Epithelial cell of proximal tubule (primary cell): ENCODE measurements at regions not wholly inside any gene's neighbourhood (a gene's known extent, or its start where the extent isn't known, plus 50 kb on each side); places are given as distances from the start of the nearest gene placed in this dataset.

Experiments used
- DNase-seq: peaks from one replicate; pipeline ENCODE4 v3.0.0-alpha.2; 2011; ENCODE audit warnings: low read depth
- H3K4me3 ChIP-seq: 2 replicates; pipeline ENCODE4 v1.5.1; 2011; ENCODE audit warnings: low read depth, mild to moderate bottlenecking, low read length
- CTCF ChIP-seq: conservative IDR thresholded peaks from 2 replicates; pipeline ENCODE4 v1.5.1; 2012; ENCODE audit warnings: low read depth, mild to moderate bottlenecking, low read length

GRCh38 chr13:80451641-80452040 lies 110.7 kb upstream of the SPRY2 start:
- TF ChIP-seq CTCF, result no peak
- DNase-seq, result no peak
- no peak overlapping the region for H3K4me3 ChIP-seq

- TF ChIP-seq CTCF, result no peak
- no peak for DNase-seq
Measured at GRCh38 chr13:80450386-80450785, 109.5 kb upstream of the SPRY2 start.

DNA sequence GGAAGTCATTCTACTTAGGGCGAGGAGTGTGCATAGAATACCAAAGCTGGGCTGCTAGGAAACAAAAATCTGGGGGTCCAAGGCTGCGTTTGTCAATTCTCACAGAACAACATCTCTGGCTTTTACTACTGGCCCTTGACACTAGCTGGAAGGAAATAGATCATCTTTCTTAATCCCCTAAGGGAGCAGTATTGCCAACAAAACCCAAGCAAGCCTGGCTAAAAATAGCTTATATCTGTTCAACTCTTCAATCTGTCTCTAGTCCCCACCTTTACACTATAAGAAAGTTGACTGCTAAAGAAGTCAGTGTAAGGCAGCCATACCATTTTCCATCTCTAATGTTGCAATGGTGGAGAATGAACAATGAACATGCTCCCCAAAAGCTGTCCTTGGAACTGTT lies 107.8 kb upstream of the SPRY2 start:
- DNase-seq, result no peak
- H3K4me3 ChIP-seq, result no peak overlapping the region
- no peak for TF ChIP-seq CTCF

More at GRCh38 chr13:80450386-80450785, 109.5 kb upstream of the SPRY2 start:
- no peak overlapping the region for H3K4me3 ChIP-seq

- no peak for TF ChIP-seq CTCF
- DNase-seq, result no peak
- no peak overlapping the region for H3K4me3 ChIP-seq
Measured at GRCh38 chr13:80447747-80448146, 106.8 kb upstream of the SPRY2 start.

DNA sequence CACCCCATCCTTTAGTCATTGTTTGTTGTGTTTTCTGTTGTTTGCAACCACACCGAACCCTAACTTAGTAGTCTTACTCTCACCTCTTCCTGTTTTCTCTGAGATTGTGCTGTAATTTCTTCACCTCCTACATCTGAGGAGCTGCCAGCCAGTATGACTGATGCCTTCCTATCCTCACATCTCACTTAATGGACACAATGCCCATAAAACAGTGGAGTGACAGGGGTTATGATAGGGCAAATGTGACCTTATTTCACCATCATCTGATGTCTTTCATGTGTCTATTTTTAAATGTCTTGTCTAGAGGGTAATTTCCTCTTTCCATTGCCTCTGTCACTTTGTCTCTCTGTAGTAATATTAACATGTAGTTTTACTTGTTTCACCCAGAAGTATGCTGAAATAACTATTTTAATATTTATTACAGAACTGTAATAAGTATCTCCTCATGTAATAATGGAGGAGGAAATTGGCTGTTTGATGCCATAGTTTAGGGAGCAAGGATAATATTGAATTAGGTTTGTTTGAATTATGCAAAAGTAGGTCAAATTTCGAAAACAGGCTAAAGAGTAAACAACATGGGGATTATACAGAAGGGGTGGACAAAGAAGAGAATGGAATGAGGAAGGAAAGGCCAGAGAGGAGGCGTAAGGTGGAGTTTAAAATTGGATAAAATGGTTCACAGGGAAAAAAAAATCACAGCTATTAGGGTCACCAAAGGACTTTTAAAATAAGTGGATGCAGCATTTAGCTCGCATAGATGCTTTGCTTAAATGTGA lies 103.5 kb upstream of the SPRY2 start:
- no peak overlapping the region for H3K4me3 ChIP-seq
- DNase-seq, result no peak
- TF ChIP-seq CTCF, result no peak

DNA sequence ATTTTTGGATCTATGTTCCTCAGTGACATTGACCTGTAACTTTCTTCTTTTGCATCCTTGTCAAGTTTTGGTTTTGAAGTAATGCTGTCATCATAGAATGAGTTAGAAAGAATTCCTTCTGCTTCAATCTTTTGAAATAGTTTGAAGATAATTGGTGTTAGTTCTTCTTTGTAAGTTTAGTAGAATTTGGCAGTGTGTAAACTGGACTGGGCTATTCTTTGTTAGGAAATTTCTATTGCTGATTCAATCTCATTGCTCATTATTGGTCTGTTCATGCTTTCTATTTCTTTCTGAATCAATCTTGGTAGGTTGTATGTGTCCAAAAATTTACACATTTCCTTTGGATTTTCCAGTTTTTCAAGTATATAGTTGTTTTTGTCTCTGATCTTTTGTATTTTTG lies 101.7 kb upstream of the SPRY2 start:
- DNase-seq, result no peak
- TF ChIP-seq CTCF, result no peak
- no peak overlapping the region for H3K4me3 ChIP-seq

DNA sequence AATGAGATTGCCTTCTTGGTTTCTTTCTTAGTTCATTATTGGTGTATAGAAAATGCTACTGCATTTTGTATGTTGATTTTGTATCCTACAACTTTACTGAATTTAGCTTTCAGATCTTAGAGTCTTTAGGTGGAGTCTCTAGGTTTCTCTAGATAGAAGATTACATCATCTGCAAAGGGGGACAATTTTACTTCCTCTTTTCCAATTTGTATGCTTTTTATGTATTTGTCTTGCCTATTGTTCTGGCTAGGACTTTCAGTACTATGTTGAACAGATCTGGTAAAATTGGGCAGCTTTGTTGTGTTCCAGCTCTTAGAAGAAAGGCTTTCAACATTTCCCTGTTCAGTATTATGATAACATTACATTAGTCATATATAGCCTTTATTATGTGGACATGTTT lies 101.0 kb upstream of the SPRY2 start:
- H3K4me3 ChIP-seq, result no peak overlapping the region
- DNase-seq, result no peak
- TF ChIP-seq CTCF, result no peak
